Body of pancreas (tissue), 4 donors: ENCODE measurements at regions not wholly inside any gene's neighbourhood (a gene's known extent, or its start where the extent isn't known, plus 50 kb on each side); places are given as distances from the start of the nearest gene placed in this dataset.

Experiments used
- ATAC-seq: fragments of 150-250 bp; one replicate; pipeline ENCODE4 v1.9.1; 2016
- DNase-seq, 4 donors: peaks; one replicate each; pipeline ENCODE4 v3.0.0-alpha.2; 2019
- H3K27ac ChIP-seq, 4 donors: fragments of 200-600 bp; sonication (generic); 1 replicate in 3 of 4; 2 replicates in 1 of 4; pipeline versions ENCODE4 v1.5.1 to v1.6.1; 2016 to 2019; ENCODE audit warnings: mild to moderate bottlenecking in 1 of 4, mixed read lengths in 1 of 4, moderate library complexity in 1 of 4
- H3K27me3 ChIP-seq, 2 donors: fragments of 200-600 bp; sonication (generic); one replicate each; pipeline ENCODE4 v1.6.0; 2016; ENCODE audit warnings: mild to moderate bottlenecking in 1 of 2
- H3K36me3 ChIP-seq, 2 donors: fragments of 200-600 bp; sonication (generic); replicated peaks in 1 of 2; 2 replicates each; pipeline ENCODE4 v1.5.1; 2016; ENCODE audit warnings: low read depth in 2 of 2; ENCODE audit not compliant: insufficient read depth in 1 of 2
- H3K4me1 ChIP-seq: fragments of 200-600 bp; sonication (generic); one replicate; pipeline ENCODE4 v1.6.0; 2016
- H3K4me3 ChIP-seq, 2 donors: fragments of 200-600 bp; sonication (generic); 1 replicate in 1 of 2; 2 replicates in 1 of 2; pipeline ENCODE4 v1.5.1; 2016 to 2019
- H3K9me3 ChIP-seq, 3 donors: fragments of 200-600 bp; sonication (generic); 1 replicate in 2 of 3; 2 replicates in 1 of 3; pipeline ENCODE4 v1.5.1; 2016
- CTCF ChIP-seq, 7 experiments: fragments of 450-650 bp in 4 of 7; fragments of 200-600 bp in 3 of 7; sonication (generic) in 3 of 7; IDR thresholded peaks; one replicate each; pipeline ENCODE4 v1.5.1; 2016 to 2019; ENCODE audit warnings: antibody characterized with exemption in 7 of 7
- POLR2A ChIP-seq, 3 donors: fragments of 450-650 bp; IDR thresholded peaks; one replicate each; pipeline ENCODE4 v1.6.1; 2016; ENCODE audit warnings: antibody characterized with exemption in 3 of 3, mild to moderate bottlenecking in 2 of 3
- WGBS, 2 donors: methylation state at CpG; one replicate each; pipeline ENCODE4 v1.1.5; 2017; 5-methylcytosine and 5-hydroxymethylcytosine counted together
- intact Hi-C: fragments of 100-400 bp; cut with DNase I; formaldehyde crosslinking; loops from one replicate; pipeline ENCODE4 v1.15.1; 2023

GRCh38 chr7:124399941-124400340 lies 365.7 kb downstream of the GPR37 start:
- 63 to 93% methylated on average over 1 of the region's 1 CpG for WGBS, 2 donors
- H3K9me3 ChIP-seq: no peaks in the 10 kb centered on the region
- no peaks in the 10 kb centered on the region for H3K36me3 ChIP-seq
- ATAC-seq (no peak), DNase-seq (no peak)
- no peak for TF ChIP-seq POLR2A (IDR thresholded peaks at IDR 0.05)
- TF ChIP-seq CTCF (IDR thresholded peaks at IDR 0.05): no peak
- no peak overlapping the region for H3K27ac ChIP-seq
- no peaks in the 10 kb centered on the region for H3K27me3 ChIP-seq
- H3K4me1 ChIP-seq: no peaks in the 10 kb centered on the region
- H3K4me3 ChIP-seq: no peak overlapping the region
- intact Hi-C loops: no loop called here

GRCh38 chr7:124398937-124399552 lies 366.2 kb upstream of the TMEM229A start:
- ATAC-seq (no peak), DNase-seq (no peak)
- intact Hi-C loops: no loop called here
- Histone ChIP-seq H3K27me3 (no peaks in the 10 kb centered on the region), H3K27ac (no peak overlapping the region), H3K36me3 (no peaks in the 10 kb centered on the region), H3K9me3 (no peaks in the 10 kb centered on the region), H3K4me1 (no peaks in the 10 kb centered on the region), H3K4me3 (no peak overlapping the region)
- TF ChIP-seq POLR2A (IDR thresholded peaks at IDR 0.05) (no peak), CTCF (IDR thresholded peaks at IDR 0.05) (no peak)
- 57 to 73% methylated on average over 2 of the region's 2 CpGs for WGBS, 2 donors

GRCh38 chr7:124397134-124397533 lies 364.3 kb upstream of the TMEM229A start:
- WGBS, 2 donors: 69 to 71% methylated on average over 4 of the region's 4 CpGs
- DNase-seq (no peak), ATAC-seq (no peak)
- intact Hi-C loops: no loop called here
- TF ChIP-seq CTCF (IDR thresholded peaks at IDR 0.05) (no peak), POLR2A (IDR thresholded peaks at IDR 0.05) (no peak)
- Histone ChIP-seq H3K4me1 (no peaks in the 10 kb centered on the region), H3K9me3 (no peaks in the 10 kb centered on the region), H3K27ac (no peak overlapping the region), H3K27me3 (no peaks in the 10 kb centered on the region), H3K4me3 (no peak overlapping the region), H3K36me3 (no peaks in the 10 kb centered on the region)

GRCh38 chr7:124390301-124390700 lies 357.4 kb upstream of the TMEM229A start:
- no peak overlapping the region for H3K4me3 ChIP-seq
- H3K9me3 ChIP-seq: no peaks in the 10 kb centered on the region
- WGBS, 2 donors: 25 to 31% methylated on average over 1 of the region's 1 CpG
- DNase-seq (no peak), ATAC-seq (no peak)
- no peaks in the 10 kb centered on the region for H3K36me3 ChIP-seq
- intact Hi-C loops: no loop called here
- no peaks in the 10 kb centered on the region for H3K4me1 ChIP-seq
- TF ChIP-seq CTCF (IDR thresholded peaks at IDR 0.05): no peak
- TF ChIP-seq POLR2A (IDR thresholded peaks at IDR 0.05): no peak
- H3K27me3 ChIP-seq: no peaks in the 10 kb centered on the region
- H3K27ac ChIP-seq: no peak overlapping the region

GRCh38 chr7:124388751-124389150 lies 355.9 kb upstream of the TMEM229A start:
- no peak overlapping the region for H3K4me3 ChIP-seq
- TF ChIP-seq POLR2A (IDR thresholded peaks at IDR 0.05): no peak
- no peak for TF ChIP-seq CTCF (IDR thresholded peaks at IDR 0.05)
- H3K36me3 ChIP-seq: no peaks in the 10 kb centered on the region
- intact Hi-C loops: no loop called here
- no peaks in the 10 kb centered on the region for H3K27me3 ChIP-seq
- no peak for DNase-seq
- ATAC-seq: no peak
- H3K27ac ChIP-seq: no peak overlapping the region
- WGBS, 2 donors: 15 to 16% methylated on average over 1 of the region's 1 CpG
- no peaks in the 10 kb centered on the region for H3K9me3 ChIP-seq
- no peaks in the 10 kb centered on the region for H3K4me1 ChIP-seq
